HG02884 (cell line): ENCODE measurements at regions not wholly inside any gene's neighbourhood (a gene's known extent, or its start where the extent isn't known, plus 50 kb on each side); places are given as distances from the start of the nearest gene placed in this dataset.

Source experiments
- ATAC-seq: cut with Tn5 transposase; IDR thresholded peaks from one replicate; pipeline ENCODE4 v1.9.1; 2021; ENCODE audit warnings: mild to moderate bottlenecking, moderate library complexity; ENCODE audit not compliant: unreplicated experiment

DNA sequence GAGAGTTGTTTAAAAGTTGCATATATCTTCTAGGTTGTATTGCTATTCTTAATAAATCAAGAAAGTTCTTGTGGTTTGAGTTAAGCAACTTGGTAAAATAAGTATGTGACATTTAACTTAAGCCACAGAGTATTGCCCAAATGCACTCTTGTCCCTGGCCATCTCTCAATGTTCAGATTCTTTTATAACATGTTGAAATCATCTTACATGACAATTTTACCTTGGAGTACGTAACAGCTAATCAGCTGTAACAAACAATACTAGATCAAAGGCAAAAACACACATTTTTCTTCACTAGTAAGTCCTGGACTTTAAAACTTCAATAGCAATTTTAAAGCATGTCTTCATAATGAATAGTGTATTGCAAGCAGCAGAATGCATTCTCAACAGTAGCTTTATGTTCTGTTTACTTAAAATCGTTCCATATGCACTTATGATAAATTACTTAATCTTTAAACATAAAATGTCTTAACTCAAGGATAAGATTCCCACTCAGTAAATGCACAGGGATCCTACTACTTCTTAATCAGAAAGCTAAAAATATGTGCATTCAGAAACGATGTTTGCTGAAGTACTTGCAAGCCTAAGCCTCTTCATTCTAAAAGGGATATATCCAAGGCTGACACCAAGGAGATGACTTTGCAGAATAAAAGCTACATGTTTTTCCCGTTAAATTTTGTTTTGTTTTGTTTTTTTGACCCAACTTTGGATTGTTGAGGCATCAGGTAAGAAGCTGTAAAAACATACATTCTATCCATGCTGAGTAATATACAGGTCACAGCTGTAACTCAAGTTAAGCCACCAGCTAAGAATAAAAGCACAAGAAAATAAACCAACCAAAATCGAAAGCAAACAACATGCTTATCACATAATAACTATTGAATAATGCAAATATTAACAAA, 86.1 kb upstream of the NFIB start:
- no peak for ATAC-seq

DNA sequence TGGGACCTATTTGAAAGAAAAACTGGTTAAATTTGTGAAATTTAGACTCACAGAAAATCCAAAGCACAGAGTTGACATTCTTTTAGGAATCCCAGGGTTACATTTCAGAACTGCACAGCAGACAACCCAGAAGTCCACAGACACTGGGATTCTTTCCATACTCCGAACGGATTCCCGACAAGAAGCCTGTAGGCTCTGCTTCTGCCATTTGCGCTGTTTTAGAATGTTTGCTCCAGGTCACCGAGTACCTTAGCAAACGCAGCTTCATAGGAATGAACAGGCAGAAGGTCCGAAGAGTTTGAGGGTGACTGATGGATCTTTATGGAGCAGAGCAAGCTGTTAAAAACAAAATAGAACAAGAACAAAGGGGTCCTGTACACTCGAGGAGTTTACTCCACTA, 84.5 kb upstream of the NFIB start:
- no peak for ATAC-seq

DNA sequence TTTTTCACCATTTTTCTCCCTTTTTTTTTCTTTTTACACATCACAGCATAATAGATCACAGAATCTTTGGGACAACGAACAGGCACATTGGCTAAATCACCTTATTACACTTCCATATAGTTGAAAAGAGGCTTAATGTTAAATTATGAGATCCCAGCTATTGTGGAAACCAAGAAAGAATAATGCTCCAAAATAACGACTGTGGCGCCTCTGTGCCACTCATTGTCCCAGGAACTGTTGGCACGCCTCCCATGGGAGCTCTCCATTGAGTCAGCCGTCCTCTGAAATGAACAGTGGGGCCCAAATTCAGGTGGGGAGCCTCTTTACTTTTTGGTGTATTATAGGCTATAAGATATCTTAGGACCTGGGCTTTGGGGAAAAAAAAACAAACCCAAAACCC, 82.2 kb upstream of the NFIB start:
- ATAC-seq, result no peak

DNA sequence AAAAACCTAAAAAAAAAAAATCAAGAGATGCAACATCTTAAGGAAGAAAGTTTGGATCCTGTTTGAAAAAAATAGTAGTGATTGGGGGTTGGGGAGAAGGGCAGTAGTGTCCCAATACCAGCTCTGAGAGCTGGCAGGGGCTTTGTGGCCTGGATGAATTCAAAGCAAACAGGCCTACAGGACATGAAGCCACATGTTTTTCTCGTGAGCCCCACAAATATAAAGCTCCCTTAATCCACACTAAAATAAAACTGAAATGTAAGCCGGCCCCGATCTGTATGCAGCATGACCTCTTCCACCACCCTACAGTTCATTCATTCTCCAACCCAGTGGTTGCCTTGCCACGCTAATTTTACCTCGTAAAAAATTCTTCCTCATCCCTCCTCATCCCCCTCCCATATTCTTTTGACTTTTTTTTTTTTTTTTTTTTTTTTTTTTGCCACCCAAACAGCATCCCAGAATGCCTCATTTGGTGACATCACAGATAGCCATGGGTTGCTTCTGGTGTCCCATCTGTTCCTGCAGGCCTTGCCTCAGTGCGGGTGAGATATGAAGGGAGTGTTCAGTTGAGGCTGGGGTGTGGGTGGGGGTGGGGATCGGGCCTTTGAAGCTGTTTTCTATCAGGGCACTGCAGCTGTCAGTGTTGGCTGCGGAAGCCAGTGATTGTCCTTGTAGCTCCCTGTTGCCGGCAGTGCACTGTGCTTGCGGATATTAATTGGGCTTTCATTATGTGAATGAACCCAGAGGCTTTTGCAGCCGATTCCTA, 81.6 kb upstream of the NFIB start:
- ATAC-seq, result no peak

DNA sequence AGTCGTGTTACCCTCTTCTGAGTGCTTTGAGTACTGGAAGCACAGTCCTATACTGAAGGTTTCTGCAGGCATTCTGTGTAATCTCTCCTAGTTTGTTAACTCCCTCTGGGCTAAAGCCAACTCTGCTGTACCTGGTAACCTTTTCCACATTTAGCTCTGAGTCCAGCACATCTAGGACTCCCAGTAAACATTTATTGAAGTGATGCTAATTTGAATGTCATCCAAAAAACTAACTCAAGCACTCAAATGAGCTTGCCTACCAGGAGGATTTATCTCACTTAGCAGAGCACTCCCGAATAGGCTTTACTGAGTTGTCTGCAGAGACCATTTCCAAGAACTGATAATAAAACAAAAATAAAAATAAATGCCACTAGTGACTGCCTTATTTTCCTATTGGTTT, 79.5 kb upstream of the NFIB start:
- no peak for ATAC-seq

DNA sequence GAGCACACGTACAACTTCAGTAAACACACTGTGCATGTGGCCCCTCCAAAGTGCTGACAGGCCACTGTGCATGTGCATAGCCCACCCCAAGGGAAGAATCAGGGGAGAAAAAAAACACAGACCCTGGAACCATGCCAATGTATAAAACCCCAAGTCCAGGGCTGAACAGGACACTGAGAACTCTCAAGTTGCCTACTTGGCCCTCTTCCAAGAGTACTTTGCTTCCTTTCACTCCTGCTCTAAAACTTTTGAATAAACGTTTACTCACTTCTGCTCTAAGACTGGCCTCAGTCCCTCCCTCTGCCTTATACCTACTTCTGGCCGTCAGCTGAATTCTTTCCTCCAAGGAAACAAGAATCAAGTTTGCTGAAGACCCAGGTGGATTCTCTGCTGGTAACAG, 77.7 kb upstream of the NFIB start:
- ATAC-seq, result no peak

DNA sequence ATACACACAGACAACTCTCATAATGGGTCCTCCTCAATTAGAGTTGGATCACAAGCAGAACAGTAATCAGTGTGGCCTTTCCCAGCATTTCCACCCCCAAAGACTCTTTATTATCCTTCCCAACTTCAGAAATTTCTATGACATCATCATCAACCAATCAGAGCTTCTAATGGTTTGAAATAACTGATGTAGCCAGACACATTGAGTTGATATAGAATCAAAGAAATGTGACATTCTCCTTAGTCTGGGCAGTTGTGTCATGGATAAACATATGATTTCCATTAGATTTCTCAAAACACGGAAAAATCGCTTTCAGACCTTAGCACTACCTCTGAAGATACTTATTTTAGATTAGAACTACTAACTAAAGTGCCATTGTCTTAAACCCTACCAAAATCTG, 75.7 kb upstream of the NFIB start:
- ATAC-seq, result no peak

DNA sequence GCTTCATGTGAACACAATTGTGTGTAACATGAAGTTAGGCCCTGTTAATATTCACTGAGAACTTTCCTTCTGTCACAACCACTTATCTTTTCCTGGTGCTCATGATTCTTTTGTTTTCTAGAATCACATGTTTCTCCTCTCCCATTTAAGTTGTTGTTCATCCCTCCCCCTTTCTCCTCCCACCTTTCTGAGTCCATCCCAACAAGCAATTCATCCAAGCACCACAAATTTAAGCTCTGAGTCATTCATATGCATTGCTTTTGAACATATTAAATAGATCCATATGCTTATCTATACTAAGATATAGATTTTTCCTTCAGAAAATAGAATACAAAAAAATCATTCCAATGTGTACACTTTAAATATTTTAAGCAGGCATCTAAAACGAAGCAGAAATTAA, 75.2 kb upstream of the NFIB start:
- ATAC-seq, result no peak

DNA sequence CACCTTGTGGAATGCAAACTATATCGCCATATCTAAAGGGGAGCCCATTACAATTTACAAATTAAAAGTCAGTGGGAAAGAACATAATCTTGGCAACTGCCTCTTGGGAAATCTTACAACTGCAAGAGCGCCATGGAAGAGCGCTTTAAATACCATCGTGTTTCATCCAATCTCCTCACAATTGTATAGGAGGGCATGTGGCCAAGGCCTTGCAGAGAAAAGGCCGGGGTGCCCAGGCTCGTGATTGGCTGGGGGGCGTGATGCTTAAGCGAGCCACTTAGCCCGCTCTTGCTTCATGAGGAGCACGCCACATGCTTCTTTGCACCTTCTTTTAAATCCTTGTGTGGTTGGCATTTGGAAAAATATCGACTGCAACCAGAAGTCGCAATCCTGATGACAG, 69.8 kb upstream of the NFIB start:
- ATAC-seq, result no peak

DNA sequence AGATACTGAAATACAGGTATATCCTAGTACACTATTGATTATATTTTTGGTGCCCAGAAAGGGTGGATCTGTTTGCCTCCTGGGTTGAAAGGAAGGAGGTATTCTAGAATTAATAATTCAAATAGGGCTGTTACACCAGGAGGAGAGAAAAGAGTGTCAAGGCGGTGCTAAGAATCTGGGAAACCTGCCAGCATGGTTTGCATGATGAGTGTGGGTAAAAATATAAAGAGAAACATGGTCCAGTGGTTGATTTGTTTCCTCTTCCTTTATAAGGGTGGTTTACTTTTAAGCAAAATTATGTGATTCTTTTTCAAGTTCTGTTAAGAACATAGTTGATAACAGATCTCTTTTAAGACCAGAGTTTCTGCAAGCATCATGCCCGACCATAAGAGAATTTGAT, 69.4 kb upstream of the NFIB start:
- ATAC-seq, result no peak

DNA sequence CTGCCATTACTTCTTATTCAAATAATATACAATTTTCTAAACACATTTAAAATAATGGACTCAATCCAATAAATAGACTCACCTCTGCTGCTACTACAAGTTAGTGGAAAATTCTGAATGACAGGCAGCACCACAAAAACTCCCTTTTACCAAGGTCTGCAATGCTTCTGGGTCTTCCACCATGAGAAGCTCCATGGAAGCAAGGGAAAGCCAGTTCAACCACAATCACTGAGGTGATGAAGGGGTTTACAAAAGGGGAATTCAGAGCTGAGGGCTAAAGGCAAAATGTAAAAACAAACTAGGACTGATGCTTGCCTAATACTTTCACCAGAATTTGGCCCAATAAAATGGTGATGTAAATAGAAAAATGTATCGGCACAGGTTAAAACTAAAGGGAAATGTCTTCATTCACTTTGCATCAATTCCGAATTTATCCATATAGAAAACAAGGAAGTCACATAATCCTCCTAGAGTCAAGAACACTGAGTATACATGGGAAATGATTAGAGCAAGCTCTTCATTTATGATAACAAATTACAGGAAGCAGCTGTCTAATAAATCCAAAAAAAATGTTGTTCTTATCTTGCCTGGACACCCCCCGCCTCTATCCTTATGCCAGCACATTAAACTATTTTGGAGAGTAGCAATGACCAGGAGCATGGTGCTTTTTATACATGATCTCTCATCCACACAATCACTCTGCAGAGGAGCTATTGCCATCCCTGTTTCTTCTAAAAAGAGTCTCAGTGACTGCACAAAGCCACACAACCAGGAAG, 66.3 kb upstream of the NFIB start:
- no peak for ATAC-seq

DNA sequence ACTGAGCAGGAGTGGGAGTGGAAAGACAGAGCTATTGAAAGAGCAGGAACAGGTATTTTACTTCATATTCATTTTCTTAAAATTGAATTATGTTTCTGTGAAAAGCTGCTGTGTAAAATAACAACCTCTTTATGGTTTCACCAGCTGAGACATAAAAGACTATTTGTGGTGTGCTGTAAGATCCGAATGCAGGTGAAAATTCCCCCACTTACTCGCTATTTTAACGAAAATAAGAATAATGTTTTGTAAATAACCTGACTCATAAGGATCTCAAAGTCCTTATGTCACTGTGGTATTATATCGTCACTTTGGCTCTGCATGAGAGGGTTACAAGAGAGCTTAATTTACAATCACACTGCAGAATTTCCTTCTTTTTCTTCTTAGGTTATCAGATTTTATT, 65.3 kb upstream of the NFIB start:
- ATAC-seq, result no peak

DNA sequence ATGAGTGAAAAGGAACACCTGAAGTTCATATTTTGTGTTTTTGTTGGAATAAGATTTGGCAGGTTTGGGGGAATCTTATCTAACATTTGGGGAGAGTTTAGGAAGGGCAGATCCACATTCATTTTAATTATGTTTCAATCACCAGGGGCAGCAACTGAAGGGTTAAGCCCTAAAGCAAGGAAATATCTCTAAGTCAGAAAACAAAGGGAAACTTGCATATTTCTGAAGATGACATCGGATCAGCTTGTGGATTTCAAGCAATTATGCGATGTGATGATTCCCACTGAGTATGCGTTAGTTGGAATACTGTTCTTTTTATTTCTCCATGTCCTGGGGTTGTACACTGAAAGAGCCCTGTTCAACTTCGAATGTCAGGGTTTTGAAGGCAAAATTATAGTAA, 59.8 kb upstream of the NFIB start:
- no peak for ATAC-seq

DNA sequence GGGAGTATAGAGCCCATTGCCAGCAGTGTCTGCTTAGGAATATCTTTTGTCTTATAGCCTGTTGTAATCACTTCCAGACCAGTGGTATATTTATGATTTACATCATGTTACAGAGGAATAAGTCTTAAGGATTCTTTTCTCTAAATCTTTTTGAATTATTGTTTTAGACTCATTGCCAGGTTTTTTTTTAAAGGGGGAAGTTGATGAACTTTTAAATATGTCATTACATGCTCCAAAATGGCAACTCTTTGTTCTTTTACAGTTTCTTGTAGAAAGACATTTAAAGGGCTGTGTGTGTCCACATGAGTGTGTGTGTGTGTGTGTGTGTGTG, 59.4 kb upstream of the NFIB start:
- no peak for ATAC-seq

DNA sequence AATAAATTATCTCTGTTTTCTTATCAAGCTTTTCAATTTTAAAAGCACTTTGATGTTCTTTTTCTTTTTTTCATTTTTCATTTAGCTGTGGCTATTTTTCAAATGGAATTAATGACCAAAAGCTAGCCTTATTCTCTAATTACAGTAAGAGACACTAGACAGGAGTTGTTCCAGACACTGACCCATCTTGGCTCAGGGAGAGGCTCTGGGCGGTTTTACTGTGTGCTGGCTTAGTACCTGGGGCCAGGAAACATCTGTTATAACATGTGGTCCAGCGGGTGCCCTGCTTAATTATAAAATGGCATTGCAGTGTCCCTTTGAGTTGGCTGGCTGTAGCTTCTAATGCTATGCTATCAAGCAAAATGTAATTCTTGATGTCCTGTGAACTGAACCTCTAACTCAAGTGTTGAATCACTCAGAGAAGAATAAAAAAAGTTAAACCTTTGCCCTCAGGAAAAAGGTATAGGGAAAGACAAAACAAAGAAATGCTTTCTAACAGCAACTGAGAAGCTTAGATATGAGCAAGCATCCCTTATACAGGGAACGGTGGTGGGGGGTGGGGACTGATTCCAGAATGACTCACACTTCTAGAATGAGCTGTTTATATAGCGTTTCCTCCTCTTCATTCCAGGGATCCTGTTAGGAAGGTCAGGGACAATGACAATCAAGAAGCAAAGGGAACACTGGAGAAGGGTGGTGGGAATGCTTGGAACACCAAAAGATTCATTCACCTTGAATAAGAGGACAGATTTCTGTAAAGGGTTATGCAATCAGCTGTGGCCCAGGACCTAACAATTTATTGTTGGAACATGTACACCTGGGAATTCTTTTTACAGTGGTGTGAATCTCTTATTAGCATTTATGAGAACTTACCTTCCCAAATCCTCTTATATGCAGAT, 58.7 kb upstream of the NFIB start:
- ATAC-seq, result no peak

DNA sequence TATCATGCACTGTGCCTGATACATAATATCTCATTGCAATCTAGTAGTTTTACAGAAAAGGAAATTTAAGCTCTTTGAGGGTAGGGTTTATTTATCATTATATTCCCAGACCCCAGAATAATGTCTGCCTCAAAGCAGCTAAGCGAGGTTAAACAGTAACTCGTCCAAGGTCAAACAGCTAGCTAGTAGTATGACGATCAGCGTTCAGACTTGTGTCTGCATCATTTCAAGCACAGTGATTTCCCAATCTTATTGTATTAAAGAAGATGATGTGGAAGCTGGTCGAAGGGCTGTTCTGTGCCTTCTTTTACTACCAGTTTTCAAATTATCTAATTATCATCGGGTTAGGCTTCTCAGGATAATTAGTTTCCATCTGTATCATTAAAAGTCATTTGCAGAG, 55.1 kb upstream of the NFIB start:
- ATAC-seq, result no peak

DNA sequence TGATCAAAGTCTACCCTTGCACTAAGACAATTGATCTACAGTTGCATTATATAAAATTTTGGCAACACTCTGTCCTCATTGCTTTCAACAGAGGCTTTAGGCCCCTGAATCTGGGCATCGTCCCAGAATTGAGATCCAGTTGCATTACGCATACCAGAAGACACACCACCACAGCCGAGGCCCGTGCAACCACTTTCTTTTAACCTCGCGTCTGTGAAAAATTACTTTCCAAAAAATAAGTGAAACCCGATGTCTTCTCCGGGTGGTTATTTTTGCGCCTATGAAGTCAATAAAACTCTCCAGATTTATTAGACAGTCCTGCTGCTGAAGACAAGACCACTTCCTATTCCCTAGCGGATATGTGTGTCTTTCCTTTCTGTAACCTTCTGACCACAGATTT, 52.1 kb upstream of the NFIB start:
- no peak for ATAC-seq

DNA sequence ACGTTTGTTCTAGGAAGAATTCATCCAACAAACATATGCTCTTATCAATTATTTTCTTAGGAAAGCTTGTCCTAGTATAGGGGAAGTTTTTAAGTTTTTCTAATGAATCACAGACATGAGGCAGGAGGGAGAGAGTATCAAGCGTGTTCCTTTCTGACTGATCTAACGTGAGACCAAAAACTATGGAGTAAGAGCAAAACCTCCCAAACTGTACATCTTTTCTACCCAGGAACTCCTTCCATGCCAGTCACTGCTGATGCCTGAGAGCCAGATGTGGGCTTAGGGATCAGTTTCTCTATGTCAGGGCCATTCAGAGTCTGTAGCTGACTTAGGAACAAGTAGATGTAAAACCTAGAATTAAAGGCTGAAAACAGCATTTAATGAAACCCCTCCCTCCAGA, 51.7 kb upstream of the NFIB start:
- no peak for ATAC-seq
